GM21717 (cell line): ENCODE measurements at regions not wholly inside any gene's neighbourhood (a gene's known extent, or its start where the extent isn't known, plus 50 kb on each side); places are given as distances from the start of the nearest gene placed in this dataset.

Source experiments
- ATAC-seq: cut with Tn5 transposase; IDR thresholded peaks from one replicate; pipeline ENCODE4 v1.9.1; 2021; ENCODE audit warnings: mild to moderate bottlenecking, moderate library complexity; ENCODE audit not compliant: unreplicated experiment

DNA sequence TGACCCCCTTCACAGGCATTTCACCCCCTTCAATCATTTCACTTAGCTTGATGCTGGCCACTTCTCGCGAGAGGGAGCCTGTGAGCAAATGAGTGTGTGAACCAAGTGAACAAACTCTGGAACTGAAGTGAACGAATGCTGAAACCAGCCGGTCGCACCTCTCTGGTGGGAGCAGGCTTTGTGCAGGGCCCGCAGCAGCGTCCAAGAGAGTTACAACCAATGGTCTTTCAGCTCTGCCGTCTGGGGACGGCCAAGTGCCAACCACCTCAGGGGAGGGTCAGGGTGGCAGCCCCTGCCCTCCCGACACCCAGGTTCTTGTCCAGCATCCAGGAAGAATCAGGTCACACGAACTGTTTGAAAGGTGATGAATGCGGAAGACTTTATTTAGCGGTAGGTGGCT, 764.0 kb downstream of the SUCLG1 start:
- no peak for ATAC-seq

DNA sequence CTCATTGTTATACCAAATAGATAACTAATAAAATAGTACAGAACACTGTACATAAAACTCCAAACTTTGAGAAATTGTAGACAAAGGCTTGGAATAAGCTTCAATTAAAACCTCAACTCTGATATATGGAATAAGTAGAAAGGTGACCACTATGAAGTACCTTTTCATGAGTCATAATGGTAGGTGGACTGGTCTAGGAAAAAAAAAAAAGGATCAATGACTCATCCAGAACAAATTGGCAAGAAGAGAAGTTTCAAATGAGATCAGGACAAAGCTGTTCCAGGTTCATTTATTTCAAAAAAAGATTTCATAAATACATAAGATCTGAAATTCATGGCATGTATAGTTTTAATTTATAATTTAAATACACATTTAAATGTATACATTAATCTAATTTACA, 769.7 kb downstream of the SUCLG1 start:
- no peak for ATAC-seq

GRCh38 chr2:83686863-83687262, 772.2 kb downstream of the SUCLG1 start:
- ATAC-seq = no peak

DNA sequence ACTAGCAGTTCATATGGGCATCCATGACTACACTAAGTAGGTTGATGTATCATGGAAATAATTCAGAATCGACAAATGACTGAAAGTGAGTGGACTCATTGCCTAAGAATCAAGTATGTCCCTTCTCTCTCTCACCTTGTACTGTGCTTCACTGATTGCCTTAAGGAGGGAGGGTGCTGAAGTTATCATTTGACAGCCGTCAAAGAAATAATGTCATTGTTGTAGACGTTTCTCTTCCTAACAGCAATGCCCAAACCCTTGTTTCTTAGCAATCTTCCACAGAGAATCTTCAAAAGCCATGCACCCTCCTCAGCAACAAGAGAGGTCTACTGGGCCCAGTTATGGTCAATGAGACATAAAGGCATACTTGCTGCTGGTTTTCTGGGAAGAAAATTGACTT, 785.0 kb downstream of the SUCLG1 start:
- ATAC-seq = no peak

DNA sequence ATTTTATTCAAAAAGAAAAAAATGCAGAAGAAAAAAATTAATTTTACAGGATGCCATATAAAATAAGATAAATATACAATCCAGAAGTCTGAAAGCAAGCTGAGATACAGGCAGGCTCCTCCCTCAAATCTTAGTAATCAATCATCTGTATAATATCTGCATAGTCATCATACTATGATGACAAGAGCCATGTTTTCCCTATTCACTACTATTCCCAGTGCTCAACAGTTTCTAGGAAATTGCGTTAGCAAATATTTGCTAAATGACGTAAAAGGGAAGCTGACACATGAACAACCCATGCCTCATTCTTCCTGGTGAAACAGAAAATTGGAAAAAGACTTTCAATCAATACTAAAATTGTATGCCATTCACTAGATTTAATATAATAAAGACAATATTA, 793.2 kb downstream of the SUCLG1 start:
- ATAC-seq = no peak

- no peak for ATAC-seq
Measured at GRCh38 chr2:83665154-83665553, 793.9 kb downstream of the SUCLG1 start.

- ATAC-seq = no peak
Measured at GRCh38 chr2:83661711-83662110, 797.4 kb downstream of the SUCLG1 start.

GRCh38 chr2:83654091-83654611, 804.9 kb downstream of the SUCLG1 start:
- ATAC-seq = no peak

DNA sequence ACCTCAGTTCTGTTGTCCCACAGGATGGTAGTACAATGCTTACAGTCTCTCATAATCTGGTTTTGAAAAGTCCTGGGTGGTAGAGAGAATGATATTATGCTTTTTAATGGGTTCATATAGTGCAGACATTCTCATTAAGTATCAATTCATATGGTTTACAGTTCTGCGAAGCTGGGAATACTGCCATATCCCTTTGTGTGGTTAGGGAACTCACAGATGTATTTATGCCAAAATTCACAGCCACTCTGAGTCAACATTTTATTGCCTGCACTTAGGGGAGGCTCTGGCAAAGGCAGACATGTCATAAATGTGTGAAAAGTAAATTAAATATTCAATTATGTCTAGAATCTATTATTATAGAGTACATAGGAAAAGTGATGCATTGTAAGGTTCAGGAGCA, 808.2 kb downstream of the SUCLG1 start:
- ATAC-seq = no peak

- no peak for ATAC-seq
Measured at GRCh38 chr2:83650161-83650560, 808.9 kb downstream of the SUCLG1 start.

DNA sequence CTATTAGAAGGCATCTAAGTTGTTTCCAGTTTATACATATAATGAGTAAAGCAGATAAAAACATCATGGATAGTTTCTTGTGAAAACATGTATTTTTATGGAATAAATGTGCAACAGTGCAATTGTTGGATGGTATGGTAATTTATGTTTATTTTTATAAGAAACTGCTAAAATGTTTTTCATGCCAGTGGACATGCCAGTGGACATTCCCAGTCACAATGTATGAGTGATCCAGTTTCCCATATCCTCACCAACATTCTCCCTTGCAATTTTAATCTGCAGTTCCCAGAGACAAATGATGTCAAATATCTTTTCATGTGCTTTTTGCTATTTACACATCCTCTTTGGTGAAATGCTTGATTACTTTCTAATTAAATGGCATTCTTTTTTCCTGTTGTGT, 818.6 kb downstream of the SUCLG1 start:
- ATAC-seq = no peak

- ATAC-seq = no peak
Measured at GRCh38 chr2:83633423-83633822, 825.7 kb downstream of the SUCLG1 start.

DNA sequence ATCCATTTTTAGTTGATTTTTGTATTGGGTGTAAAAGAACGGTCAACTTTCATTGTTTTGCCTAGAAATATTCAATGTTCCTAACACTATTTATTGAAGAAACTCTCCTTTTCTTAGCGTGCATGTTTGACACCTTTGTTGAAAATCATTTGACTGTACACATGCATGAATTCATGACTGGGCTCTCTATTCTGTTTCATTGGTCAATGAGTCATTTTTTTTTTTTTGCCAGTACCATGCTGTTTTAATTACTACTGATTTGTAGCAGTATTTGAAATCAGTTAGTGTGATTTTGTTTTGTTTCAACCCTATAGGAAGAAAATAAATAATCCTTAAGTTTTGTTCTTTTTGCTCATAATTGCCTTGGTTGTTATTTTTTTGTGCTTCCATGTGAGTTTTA, 828.7 kb downstream of the SUCLG1 start:
- ATAC-seq = no peak

DNA sequence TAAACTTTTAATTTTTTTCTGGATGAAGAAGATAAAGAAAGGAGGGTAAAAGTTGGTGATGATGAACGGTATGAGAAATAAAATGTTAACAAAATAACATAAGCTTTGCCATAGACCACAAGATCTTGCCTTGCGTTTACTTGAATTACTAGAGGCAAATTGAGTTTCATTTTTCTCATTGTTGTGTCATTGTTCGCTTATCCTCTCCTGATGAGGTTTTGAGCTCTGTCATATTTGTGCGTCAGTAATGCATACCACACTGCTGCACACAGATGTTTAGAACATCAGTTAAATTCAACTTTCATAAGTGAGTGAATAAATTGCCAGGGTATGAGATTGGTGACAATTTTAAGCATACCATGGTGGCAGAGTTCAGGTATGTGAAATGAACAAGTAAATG, 843.6 kb downstream of the SUCLG1 start:
- no peak for ATAC-seq

GRCh38 chr2:83613178-83613577, 845.9 kb downstream of the SUCLG1 start:
- ATAC-seq = no peak

- no peak for ATAC-seq
Measured at GRCh38 chr2:83602753-83603152, 856.3 kb downstream of the SUCLG1 start.

DNA sequence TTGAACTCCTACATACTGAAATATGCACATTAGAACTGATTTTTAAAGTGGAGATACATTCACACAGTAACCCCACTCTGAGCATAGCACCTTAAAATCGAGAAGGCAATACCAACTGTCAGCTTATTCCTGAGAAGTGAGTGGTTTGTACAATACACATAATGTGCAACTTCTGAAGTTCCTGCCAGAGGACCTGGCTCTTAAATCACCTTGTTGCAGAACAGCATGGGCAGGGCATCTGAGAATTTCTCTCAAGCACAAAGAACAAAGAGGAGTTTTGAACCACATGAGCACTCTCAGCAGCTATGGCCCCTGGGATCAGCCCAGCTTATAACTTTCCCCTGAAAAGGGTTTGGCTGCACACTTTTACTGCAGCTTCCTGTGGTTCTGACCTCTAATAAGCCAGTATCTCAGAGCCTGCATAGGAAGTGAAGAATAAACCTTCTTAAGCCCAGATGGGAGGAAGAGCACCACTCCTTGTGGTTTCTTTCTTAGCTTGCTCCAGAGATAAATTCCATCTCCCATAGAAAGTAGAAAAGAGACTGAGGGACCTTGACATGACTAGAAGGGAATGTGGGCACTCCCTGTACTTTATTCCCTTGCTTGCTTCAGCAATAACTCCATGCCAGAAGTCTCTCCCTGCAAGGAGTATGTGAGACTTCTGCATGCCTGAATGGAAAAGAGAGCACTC, 862.3 kb downstream of the SUCLG1 start:
- no peak for ATAC-seq

GRCh38 chr2:83595926-83596325, 863.2 kb downstream of the SUCLG1 start:
- ATAC-seq = no peak

DNA sequence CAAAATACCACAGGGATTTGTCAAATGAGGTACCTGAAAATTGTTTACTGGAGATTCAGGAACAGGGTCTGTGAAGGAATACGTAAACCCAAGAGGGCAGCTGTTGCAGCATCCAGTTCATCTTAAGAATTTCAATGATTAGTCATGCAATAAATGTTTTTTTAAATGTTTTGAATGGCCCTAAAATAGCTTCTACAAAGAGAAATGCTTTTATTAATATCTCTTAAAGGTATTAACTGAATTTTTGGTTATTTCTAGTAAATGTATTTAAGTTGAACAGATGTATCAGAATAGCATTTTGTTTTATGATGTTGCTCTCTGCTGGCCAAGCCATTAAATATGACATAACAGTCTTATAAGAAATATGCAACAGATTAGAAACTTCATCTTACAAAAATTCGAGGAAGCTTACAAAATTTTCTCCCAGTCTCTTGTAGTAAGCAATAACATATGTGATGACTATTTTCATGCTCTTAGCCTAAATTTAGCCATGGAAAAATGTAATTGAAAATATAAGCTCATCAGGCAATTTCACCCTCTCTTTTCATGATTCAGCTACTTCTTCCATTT, 863.9 kb downstream of the SUCLG1 start:
- ATAC-seq = no peak

DNA sequence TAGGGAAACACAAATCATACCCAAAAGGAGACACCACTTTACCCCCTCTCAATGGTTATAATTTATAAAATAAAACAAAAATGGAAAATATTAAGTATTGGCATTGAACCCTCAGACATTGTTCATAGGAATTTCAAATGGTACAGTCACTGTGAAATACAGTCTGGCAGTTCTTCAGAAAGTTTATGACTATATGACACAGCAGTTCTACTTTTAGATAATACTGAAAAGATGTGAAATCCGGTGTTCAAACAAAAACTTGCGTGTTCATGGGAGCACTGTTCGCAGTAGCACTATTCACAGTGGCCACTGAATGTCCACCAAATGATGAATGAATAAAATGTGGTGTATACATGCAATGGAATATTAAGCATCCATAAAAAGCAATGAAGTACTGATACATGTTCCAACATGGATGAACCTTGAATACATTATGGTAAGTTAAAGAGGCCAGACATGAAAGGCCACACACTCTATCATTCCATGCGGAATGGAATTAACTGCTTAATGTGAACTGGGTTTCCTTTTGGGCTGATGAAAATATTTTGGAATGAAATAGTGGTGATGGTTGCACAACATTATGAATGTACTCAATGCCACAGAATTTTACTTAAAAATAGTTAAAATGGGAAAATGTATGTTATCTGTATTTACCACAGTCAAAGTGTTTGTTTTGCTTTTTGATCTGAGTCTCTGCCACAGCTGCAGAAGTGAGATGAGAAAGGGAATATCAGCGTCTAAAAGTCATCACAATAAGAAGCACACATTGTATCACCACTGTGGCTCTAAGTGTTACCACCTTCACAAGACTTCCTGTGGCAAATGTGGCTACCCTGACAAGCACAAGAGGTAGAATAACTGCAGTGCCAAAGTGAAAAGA, 864.6 kb downstream of the SUCLG1 start:
- ATAC-seq = no peak

DNA sequence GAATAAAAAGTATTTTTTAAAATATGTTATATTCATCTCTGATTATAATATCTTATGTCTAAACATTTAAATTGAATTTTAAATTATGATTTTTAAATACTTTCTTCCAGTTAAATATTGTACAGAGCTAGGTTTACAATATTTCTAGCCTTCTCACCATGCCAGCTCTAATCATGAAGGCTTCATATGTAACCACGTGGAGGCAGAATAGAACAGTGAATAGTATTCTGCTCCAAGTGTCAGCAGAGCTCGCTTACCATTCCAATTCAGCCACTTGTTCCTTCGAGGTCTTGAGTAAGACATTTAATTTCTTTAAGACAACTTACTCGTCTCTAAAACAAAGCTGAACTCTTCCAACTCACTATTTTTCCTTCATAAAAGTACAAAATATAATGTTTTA, 871.8 kb downstream of the SUCLG1 start:
- no peak for ATAC-seq

DNA sequence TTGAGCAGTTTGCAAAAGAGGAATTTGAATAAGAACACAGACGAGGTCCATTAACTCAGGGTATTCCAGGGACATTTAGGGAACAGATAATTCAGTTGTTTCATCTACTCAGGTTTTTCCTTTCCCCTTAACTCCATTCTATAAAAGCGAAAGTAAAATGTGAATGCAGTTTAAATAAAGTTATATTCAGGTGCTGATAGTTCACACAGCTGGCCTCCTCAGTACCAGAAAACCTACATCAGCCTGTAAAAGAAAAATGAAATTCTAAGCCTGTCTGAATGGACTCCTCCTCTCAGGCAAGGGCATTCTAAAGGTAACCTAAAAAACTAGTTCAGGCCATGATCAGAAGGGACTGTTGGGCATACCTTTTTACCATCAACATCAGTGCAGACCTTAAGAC, 873.8 kb downstream of the SUCLG1 start:
- ATAC-seq = no peak
